Esophagus muscularis mucosa (tissue), 4 donors: ENCODE measurements at regions not wholly inside any gene's neighbourhood (a gene's known extent, or its start where the extent isn't known, plus 50 kb on each side); places are given as distances from the start of the nearest gene placed in this dataset.
A peak's percentile ranks its signal among the peaks of the same experiment; 100 is the strongest.

Experiments used
- DNase-seq: peaks from one replicate; pipeline ENCODE4 v3.0.0-alpha.2; 2017; ENCODE audit errors: extremely low spot score
- H3K27ac ChIP-seq, 4 donors: fragments of 200-600 bp; sonication (generic); replicated peaks in 1 of 4; 1 replicate in 3 of 4; 2 replicates in 1 of 4; pipeline ENCODE4 v1.5.1; 2016 to 2019; ENCODE audit warnings: mild to moderate bottlenecking in 1 of 4
- H3K27me3 ChIP-seq, 4 donors: fragments of 200-600 bp; sonication (generic); one replicate each; pipeline versions ENCODE4 v1.5.1 to v1.6.0; 2016 to 2019
- H3K36me3 ChIP-seq, 4 donors: fragments of 200-600 bp; sonication (generic); one replicate each; pipeline ENCODE4 v1.5.1; 2016 to 2019
- H3K4me1 ChIP-seq, 4 donors: fragments of 200-600 bp; sonication (generic); one replicate each; pipeline ENCODE4 v1.5.1; 2016 to 2019
- H3K4me3 ChIP-seq, 4 donors: fragments of 200-600 bp; sonication (generic); 1 replicate in 2 of 4; 2 replicates in 2 of 4; pipeline ENCODE4 v1.5.1; 2016 to 2019; ENCODE audit warnings: mild to moderate bottlenecking in 4 of 4, moderate library complexity in 1 of 4
- H3K9me3 ChIP-seq, 4 donors: fragments of 200-600 bp; sonication (generic); 1 replicate in 3 of 4; 2 replicates in 1 of 4; pipeline ENCODE4 v1.5.1; 2016 to 2019
- CTCF ChIP-seq, 3 experiments: fragments of 200-600 bp in 2 of 3; fragments of 450-650 bp in 1 of 3; sonication (generic) in 2 of 3; IDR thresholded peaks; one replicate each; pipeline ENCODE4 v1.5.1; 2017 to 2019; ENCODE audit warnings: antibody characterized with exemption in 3 of 3, mild to moderate bottlenecking in 2 of 3, moderate library complexity in 1 of 3
- EP300 ChIP-seq: sonication (generic); formaldehyde crosslinking; IDR thresholded peaks from one replicate; pipeline ENCODE4 v1.6.1; 2017; ENCODE audit warnings: antibody characterized with exemption
- POLR2A ChIP-seq: fragments of 450-650 bp; IDR thresholded peaks from one replicate; pipeline ENCODE4 v1.6.1; 2017; ENCODE audit warnings: antibody characterized with exemption, moderate library complexity, mild to moderate bottlenecking, low read depth
- POLR2AphosphoS5 ChIP-seq, 2 donors: sonication (generic); formaldehyde crosslinking; IDR thresholded peaks; one replicate each; pipeline ENCODE4 v1.6.1; 2017; ENCODE audit warnings: antibody characterized with exemption in 2 of 2
- WGBS: methylation state at CpG from one replicate; pipeline ENCODE4 v1.1.5; 2018; 5-methylcytosine and 5-hydroxymethylcytosine counted together
- intact Hi-C: fragments of 100-400 bp; cut with DNase I; formaldehyde crosslinking; loops from one replicate; pipeline ENCODE4 v1.15.1; 2023

GRCh38 chr11:69211920-69212797 lies 56.4 kb downstream of the SMIM38 start:
- peaks cover 0 to 7% (median 0%) of the 10 kb centered on the region in 4 donors for H3K4me1 ChIP-seq
- H3K4me3 ChIP-seq: no peak overlapping the region
- H3K27ac ChIP-seq: no peak overlapping the region
- H3K27me3 ChIP-seq: peaks cover 0 to 25% (median 0%) of the 10 kb centered on the region in 4 donors
- TF ChIP-seq CTCF (IDR thresholded peaks at IDR 0.05) (peak in 2 of 3 experiments; percentile 18 to 19), POLR2AphosphoS5 (IDR thresholded peaks at IDR 0.05) (no peak)
- no peaks in the 10 kb centered on the region for H3K36me3 ChIP-seq
- no peak for DNase-seq
- 28% methylated on average over 17 of the region's 21 CpGs for WGBS
- intact Hi-C loops: no loop called here
- peaks cover 0 to 8% (median 3%) of the 10 kb centered on the region in 4 donors for H3K9me3 ChIP-seq

GRCh38 chr11:69212798-69213110 lies 57.0 kb downstream of the SMIM38 start:
- H3K27me3 ChIP-seq: peaks cover 0 to 25% (median 0%) of the 10 kb centered on the region in 4 donors
- intact Hi-C loops: no loop called here

GRCh38 chr11:69213316-69213715 lies 57.6 kb downstream of the SMIM38 start:
- DNase-seq: no peak
- H3K27me3 ChIP-seq: peaks cover 0 to 25% (median 0%) of the 10 kb centered on the region in 4 donors
- H3K27ac ChIP-seq: no peak overlapping the region
- H3K36me3 ChIP-seq: no peaks in the 10 kb centered on the region
- TF ChIP-seq CTCF (IDR thresholded peaks at IDR 0.05) (no peak), POLR2AphosphoS5 (IDR thresholded peaks at IDR 0.05) (no peak), EP300 (no peak), POLR2A (no peak)
- WGBS: 90% methylated on average over 8 of the region's 9 CpGs
- H3K4me3 ChIP-seq: no peak overlapping the region
- peaks cover 0 to 4% (median under 1%) of the 10 kb centered on the region in 4 donors for H3K9me3 ChIP-seq
- peaks cover 0 to 12% (median 3%) of the 10 kb centered on the region in 4 donors for H3K4me1 ChIP-seq
- intact Hi-C loops: no loop called here

More at GRCh38 chr11:69212798-69213110, 57.0 kb downstream of the SMIM38 start:
- Histone ChIP-seq H3K36me3 (no peaks in the 10 kb centered on the region), H3K27ac (no peak overlapping the region), H3K4me3 (no peak overlapping the region), H3K4me1 (peaks cover 0 to 10% (median 2%) of the 10 kb centered on the region in 4 donors), H3K9me3 (peaks cover 0 to 8% (median 3%) of the 10 kb centered on the region in 4 donors)
- TF ChIP-seq EP300 (no peak), CTCF (IDR thresholded peaks at IDR 0.05) (no peak), POLR2A (no peak), POLR2AphosphoS5 (IDR thresholded peaks at IDR 0.05) (no peak)
- no peak for DNase-seq
- 93% methylated on average over 3 of the region's 5 CpGs for WGBS

GRCh38 chr11:69213964-69214363 lies 58.2 kb downstream of the SMIM38 start:
- Histone ChIP-seq H3K4me3 (no peak overlapping the region), H3K9me3 (no peaks in the 10 kb centered on the region), H3K27me3 (peaks cover 0 to 24% (median 0%) of the 10 kb centered on the region in 4 donors), H3K4me1 (peaks cover 0 to 12% (median 3%) of the 10 kb centered on the region in 4 donors), H3K27ac (no peak overlapping the region), H3K36me3 (no peaks in the 10 kb centered on the region)
- WGBS: 82% methylated on average over 1 of the region's 1 CpG
- DNase-seq: no peak
- TF ChIP-seq EP300: no peak
- TF ChIP-seq CTCF (IDR thresholded peaks at IDR 0.05): no peak
- no peak for TF ChIP-seq POLR2AphosphoS5 (IDR thresholded peaks at IDR 0.05)
- no peak for TF ChIP-seq POLR2A
- intact Hi-C loops: no loop called here
